ENCODE measurements at regions not wholly inside any gene's neighbourhood (a gene's known extent, or its start where the extent isn't known, plus 50 kb on each side); places are given as distances from the start of the nearest gene placed in this dataset.

- TF ChIP-seq PRDM4 (tag by site-specific recombination; IDR thresholded peaks at IDR 0.05) (peak; percentile 8; the same call in 1 of the 2 replicates), ZNF843 (tag by site-specific recombination; IDR thresholded peaks at IDR 0.05) (0 out of 2 replicates have a peak, but pooled peaks have one; percentile 41), ZBTB20 (tag by site-specific recombination; IDR thresholded peaks at IDR 0.05) (no peak), ZFHX2 (tag by site-specific recombination; conservative IDR thresholded peaks at IDR 0.05) (no peak), HIC1 (tag by site-specific recombination; IDR thresholded peaks at IDR 0.05) (0 out of 2 replicates have a peak, but pooled peaks have one; percentile 15)
Observed at GRCh38 chr1:60866917-60867531, 215.3 kb upstream of the NFIA start (continued).

GRCh38 chr1:60866226-60866900 is 216.0 kb upstream of the NFIA start:
- Histone ChIP-seq H3K4me1 (ENCODE audit: control insufficient read depth, insufficient read depth, low read length) (no peaks in the 10 kb centered on the region), H3K4me3 (ENCODE audit: low read depth, low read length) (no peak overlapping the region), H3K27ac (ENCODE audit: extremely low read depth, low read depth, low read length) (no peak overlapping the region), H3K9me3 (ENCODE audit: control insufficient read depth, insufficient read depth, low read depth, low read length) (no peaks in the 10 kb centered on the region), H3K36me3 (ENCODE audit: control insufficient read depth in 2 of 2, insufficient read depth in 1 of 2, low read length in 2 of 2) (no peaks in the 10 kb centered on the region)
- ChIA-PET POLR2A (no interaction called here), CTCF (interaction anchor here (0.6 to 1.4 kb wide), 6 partner anchors 8 to 900 kb away, joined by 3 to 8 read pairs (median 4); no protein-coding TSS in a partner anchor)
- no peak for TF ChIP-seq ZNF112 (tag by site-specific recombination; IDR thresholded peaks at IDR 0.05)
- no peak for TF ChIP-seq PRDM2 (tag by site-specific recombination; IDR thresholded peaks at IDR 0.05; ENCODE audit: borderline replicate concordance)
- no peak for TF ChIP-seq ZNF266 (tag by site-specific recombination; IDR thresholded peaks at IDR 0.05; ENCODE audit: low read depth)
- TF ChIP-seq ZNF596 (tag by site-specific recombination; IDR thresholded peaks at IDR 0.05): peak; percentile 56; the same call in 1 of the 2 replicates
- TF ChIP-seq ZSCAN23 (tag by site-specific recombination; IDR thresholded peaks at IDR 0.05): no peak
- TF ChIP-seq ZNF561 (tag by site-specific recombination; IDR thresholded peaks at IDR 0.05; ENCODE audit: borderline replicate concordance): no peak
- no peak for TF ChIP-seq ZSCAN16 (tag by site-specific recombination; IDR thresholded peaks at IDR 0.05)
- TF ChIP-seq ZFP3 (tag by site-specific recombination; IDR thresholded peaks at IDR 0.05; ENCODE audit: low read depth): no peak
- no peak for TF ChIP-seq ZNF76 (tag by site-specific recombination; IDR thresholded peaks at IDR 0.05; ENCODE audit: borderline replicate concordance, low read depth)
- TF ChIP-seq ZNF791 (tag by site-specific recombination; IDR thresholded peaks at IDR 0.05): no peak
- no peak for TF ChIP-seq HOXA7 (CRISPR knock-in tag; IDR thresholded peaks at IDR 0.05; ENCODE audit: borderline replicate concordance)
- TF ChIP-seq ZNF2 (tag by site-specific recombination; IDR thresholded peaks at IDR 0.05): 0 out of 2 replicates have a peak, but pooled peaks have one; percentile 2
- TF ChIP-seq ZNF426 (tag by site-specific recombination; IDR thresholded peaks at IDR 0.05): no peak

Data from HEK293 (cell line).